ENCODE measurements at regions not wholly inside any gene's neighbourhood (a gene's known extent, or its start where the extent isn't known, plus 50 kb on each side); places are given as distances from the start of the nearest gene placed in this dataset.

DNA sequence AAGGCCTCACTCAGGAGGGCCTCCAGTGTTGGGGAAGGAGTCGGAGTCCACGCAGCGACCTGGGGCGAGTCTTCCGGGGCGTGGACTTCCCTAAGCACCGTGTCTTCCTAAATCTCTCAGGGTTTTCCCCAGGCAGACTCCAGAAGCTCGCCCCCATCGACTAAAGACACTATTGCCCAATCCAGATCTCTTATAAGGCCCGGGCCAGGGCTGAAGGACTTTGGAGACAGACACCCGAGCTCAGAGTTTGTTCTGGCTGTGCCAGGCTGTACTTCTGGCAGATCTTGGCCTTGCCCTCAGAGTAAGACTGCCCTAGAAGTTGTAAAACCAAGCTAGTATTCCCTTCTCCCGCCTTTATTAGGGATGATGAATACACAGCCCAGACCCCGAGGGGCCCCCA lies 191.4 kb downstream of the BUD13 start:
- H3K27me3 Mint-ChIP-seq (ENCODE audit: low read depth in 3 of 3) = peaks cover 62 to 84% (median 71%) of the 10 kb centered on the region in 3 donors
- H3K27me3 ChIP-seq (ENCODE audit: control insufficient read depth in 2 of 2, insufficient read depth in 2 of 2, low read length in 2 of 2) = peaks cover 34 to 66% of the 10 kb centered on the region in 2 donors

DNA sequence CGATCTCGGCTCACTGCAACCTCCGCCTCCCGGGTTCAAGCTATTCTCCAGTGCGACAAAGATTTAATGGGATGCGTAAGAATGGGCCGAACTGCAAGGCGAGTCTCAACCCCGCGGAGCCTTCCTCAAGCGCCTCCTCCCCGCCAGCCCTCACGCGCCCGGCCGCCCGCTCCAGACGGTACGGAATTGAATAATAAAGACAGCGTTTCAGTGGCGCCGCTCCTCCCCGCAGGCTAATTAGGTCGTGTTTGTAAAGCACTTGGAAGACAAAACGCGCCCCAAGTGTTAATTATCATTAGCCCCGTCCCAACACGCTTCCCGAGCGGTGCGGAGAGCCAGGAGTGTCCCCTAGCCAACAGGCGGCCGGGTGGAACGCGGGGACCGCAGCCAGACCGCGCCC lies 192.0 kb downstream of the BUD13 start:
- DNase-seq = no peak
- Histone ChIP-seq H3K79me2 (ENCODE audit: insufficient read depth, low read length) (no peaks in the 10 kb centered on the region), H4K20me1 (ENCODE audit: insufficient read depth, low read length) (no peaks in the 10 kb centered on the region), H3K36me3 (replicated peaks in 1 of 2; ENCODE audit: control insufficient read depth in 1 of 2, insufficient read depth in 2 of 2, low read length in 2 of 2) (no peaks in the 10 kb centered on the region), H3K9me3 (replicated peaks in 1 of 2; ENCODE audit: control insufficient read depth in 1 of 2, insufficient read depth in 1 of 2, low read length in 2 of 2) (peaks cover 0 to 12% of the 10 kb centered on the region in 2 donors), H3K4me3 (replicated peaks in 1 of 3; ENCODE audit: low read depth in 2 of 3, low read length in 3 of 3) (no peak overlapping the region), H2AFZ (ENCODE audit: insufficient read depth, low read depth, low read length, poor library complexity, severe bottlenecking) (no peak overlapping the region), H3K4me2 (replicated peaks; ENCODE audit: extremely low read depth, low read length, poor library complexity, severe bottlenecking) (no peak overlapping the region), H3K27me3 (ENCODE audit: control insufficient read depth in 2 of 2, insufficient read depth in 2 of 2, low read length in 2 of 2) (peaks cover 34 to 66% of the 10 kb centered on the region in 2 donors), H3K4me1 (ENCODE audit: control insufficient read depth in 1 of 2, insufficient read depth in 2 of 2, low read length in 2 of 2) (no peaks in the 10 kb centered on the region), H3K9ac (ENCODE audit: insufficient read depth, low read length, poor library complexity, severe bottlenecking) (no peak overlapping the region), H3K27ac (ENCODE audit: low read depth in 1 of 2, low read length in 2 of 2) (no peak overlapping the region)
- H3K27me3 Mint-ChIP-seq (ENCODE audit: low read depth in 3 of 3) = peaks cover 62 to 83% (median 71%) of the 10 kb centered on the region in 3 donors
- no peaks in the 10 kb centered on the region for H3K36me3 Mint-ChIP-seq
- no peak overlapping the region for H3K27ac Mint-ChIP-seq
- peaks cover 0 to 14% (median 1%) of the 10 kb centered on the region in 7 donors for H3K9me3 Mint-ChIP-seq
- TF ChIP-seq, protein P1, sequence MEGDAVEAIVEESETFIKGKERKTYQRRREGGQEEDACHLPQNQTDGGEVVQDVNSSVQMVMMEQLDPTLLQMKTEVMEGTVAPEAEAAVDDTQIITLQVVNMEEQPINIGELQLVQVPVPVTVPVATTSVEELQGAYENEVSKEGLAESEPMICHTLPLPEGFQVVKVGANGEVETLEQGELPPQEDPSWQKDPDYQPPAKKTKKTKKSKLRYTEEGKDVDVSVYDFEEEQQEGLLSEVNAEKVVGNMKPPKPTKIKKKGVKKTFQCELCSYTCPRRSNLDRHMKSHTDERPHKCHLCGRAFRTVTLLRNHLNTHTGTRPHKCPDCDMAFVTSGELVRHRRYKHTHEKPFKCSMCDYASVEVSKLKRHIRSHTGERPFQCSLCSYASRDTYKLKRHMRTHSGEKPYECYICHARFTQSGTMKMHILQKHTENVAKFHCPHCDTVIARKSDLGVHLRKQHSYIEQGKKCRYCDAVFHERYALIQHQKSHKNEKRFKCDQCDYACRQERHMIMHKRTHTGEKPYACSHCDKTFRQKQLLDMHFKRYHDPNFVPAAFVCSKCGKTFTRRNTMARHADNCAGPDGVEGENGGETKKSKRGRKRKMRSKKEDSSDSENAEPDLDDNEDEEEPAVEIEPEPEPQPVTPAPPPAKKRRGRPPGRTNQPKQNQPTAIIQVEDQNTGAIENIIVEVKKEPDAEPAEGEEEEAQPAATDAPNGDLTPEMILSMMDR (IDR thresholded peaks at IDR 0.05) = no peak
- 4% methylated on average over 34 of the region's 38 CpGs for WGBS (ENCODE audit: insufficient coverage)
- H3K4me1 Mint-ChIP-seq = no peaks in the 10 kb centered on the region
- intact Hi-C loops (cut with micrococcal nuclease) = no loop called here
- peak overlapping the region in 1 of 2 donors; percentile 68 for H3K4me3 Mint-ChIP-seq

More for the DNA sequence above, 191.4 kb downstream of the BUD13 start:
- Mint-ChIP-seq H3K4me1 (no peaks in the 10 kb centered on the region), H3K4me3 (peak overlapping the region in 1 of 2 donors; percentile 67), H3K36me3 (no peaks in the 10 kb centered on the region), H3K27ac (no peak overlapping the region), H3K9me3 (peaks cover 0 to 14% (median 1%) of the 10 kb centered on the region in 7 donors)
- TF ChIP-seq, protein P1 (IDR thresholded peaks at IDR 0.05) = no peak
- no peaks in the 10 kb centered on the region for H3K79me2 ChIP-seq (ENCODE audit: insufficient read depth, low read length)
- H3K4me2 ChIP-seq (replicated peaks; ENCODE audit: extremely low read depth, low read length, poor library complexity, severe bottlenecking) = no peak overlapping the region
- H4K20me1 ChIP-seq (ENCODE audit: insufficient read depth, low read length) = no peaks in the 10 kb centered on the region
- no peak overlapping the region for H3K9ac ChIP-seq (ENCODE audit: insufficient read depth, low read length, poor library complexity, severe bottlenecking)
- peaks cover 0 to 12% of the 10 kb centered on the region in 2 donors for H3K9me3 ChIP-seq (replicated peaks in 1 of 2; ENCODE audit: control insufficient read depth in 1 of 2, insufficient read depth in 1 of 2, low read length in 2 of 2)
- H3K4me3 ChIP-seq (replicated peaks in 1 of 3; ENCODE audit: low read depth in 2 of 3, low read length in 3 of 3) = no peak overlapping the region
- no peak overlapping the region for H3K27ac ChIP-seq (ENCODE audit: low read depth in 1 of 2, low read length in 2 of 2)
- DNase-seq = no peak
- no peaks in the 10 kb centered on the region for H3K36me3 ChIP-seq (replicated peaks in 1 of 2; ENCODE audit: control insufficient read depth in 1 of 2, insufficient read depth in 2 of 2, low read length in 2 of 2)
- H3K4me1 ChIP-seq (ENCODE audit: control insufficient read depth in 1 of 2, insufficient read depth in 2 of 2, low read length in 2 of 2) = no peaks in the 10 kb centered on the region
- intact Hi-C loops (cut with micrococcal nuclease) = no loop called here
- WGBS (ENCODE audit: insufficient coverage) = 38% methylated on average over 6 of the region's 13 CpGs
- no peak overlapping the region for H2AFZ ChIP-seq (ENCODE audit: insufficient read depth, low read depth, low read length, poor library complexity, severe bottlenecking)

Measured in CD14-positive monocyte (primary cell).